H7 (cell line): ENCODE measurements at regions not wholly inside any gene's neighbourhood (a gene's known extent, or its start where the extent isn't known, plus 50 kb on each side); places are given as distances from the start of the nearest gene placed in this dataset.

Experiments used
- DNase-seq: peaks from one replicate; pipeline ENCODE4 v3.0.0; 2012
- H3K27me3 ChIP-seq: 2 replicates; pipeline ENCODE4 v1.6.0; 2011; ENCODE audit warnings: mild to moderate bottlenecking, low read length; ENCODE audit not compliant: control insufficient read depth, insufficient read depth
- H3K36me3 ChIP-seq: replicated peaks from 2 replicates; pipeline ENCODE4 v1.5.1; 2011; ENCODE audit warnings: low read length; ENCODE audit not compliant: control insufficient read depth, insufficient read depth
- H3K4me3 ChIP-seq: 2 replicates; pipeline ENCODE4 v1.5.1; 2011; ENCODE audit warnings: low read depth, mild to moderate bottlenecking, control low read depth, low read length, moderate library complexity; ENCODE audit not compliant: insufficient read depth

DNA sequence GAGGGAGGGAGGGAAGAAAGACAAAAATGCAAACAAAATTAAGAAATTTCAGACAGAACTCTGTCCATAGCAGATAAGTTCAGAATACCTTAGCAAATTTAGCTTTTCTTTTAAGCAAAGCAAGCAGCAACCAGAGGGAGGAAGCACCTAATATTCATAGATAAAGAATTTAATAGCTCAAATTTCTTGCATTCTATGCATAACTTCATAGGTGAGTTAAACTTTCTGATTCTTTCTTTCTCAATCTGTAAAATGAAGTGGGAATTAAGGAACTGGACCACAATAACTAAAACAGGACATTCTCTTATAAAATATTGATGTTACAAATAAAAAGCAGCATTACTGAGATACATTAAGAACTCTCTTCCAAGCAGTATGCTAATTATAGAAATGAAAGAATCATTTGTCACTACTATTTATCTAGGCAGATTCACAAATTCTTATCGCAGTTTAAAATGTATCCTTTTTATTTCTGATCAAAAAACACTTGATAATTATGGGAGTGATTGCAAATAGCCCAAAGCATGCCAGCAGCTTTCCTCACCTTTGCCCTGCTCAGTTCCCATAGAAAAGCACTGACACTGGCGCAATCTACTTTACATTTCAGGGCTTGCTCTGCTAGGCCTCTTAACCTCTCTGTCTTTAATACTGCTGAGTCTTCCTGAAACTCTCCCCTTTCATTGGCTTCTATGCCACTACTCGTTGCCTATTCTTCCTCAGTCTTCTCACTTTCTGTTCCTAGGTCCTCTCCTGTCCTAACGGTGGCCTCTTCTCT is 341.8 kb downstream of the PIK3R1 start:
- Histone ChIP-seq H3K4me3 (no peak overlapping the region), H3K36me3 (no peaks in the 10 kb centered on the region), H3K27me3 (no peaks in the 10 kb centered on the region)
- DNase-seq: no peak

DNA sequence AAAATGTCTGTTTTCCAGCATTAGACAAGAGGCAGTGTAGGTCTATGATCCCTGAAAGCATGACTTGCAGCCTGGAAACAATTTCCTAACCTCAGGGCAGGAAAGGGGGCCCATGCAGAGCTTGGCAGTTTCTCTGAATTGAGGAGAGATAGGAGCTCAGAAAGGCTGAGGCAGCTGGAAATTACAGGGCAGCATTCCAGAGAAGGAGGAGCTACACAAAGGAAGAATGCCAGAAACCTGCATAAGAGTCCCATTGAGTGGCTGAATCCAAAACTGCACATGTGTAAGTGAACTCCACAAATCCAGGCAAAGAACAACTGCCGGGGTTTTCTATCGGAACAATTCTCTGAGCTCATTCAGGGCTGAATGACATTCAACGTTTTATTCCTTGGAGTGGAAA is 346.8 kb downstream of the PIK3R1 start:
- Histone ChIP-seq H3K27me3 (no peaks in the 10 kb centered on the region), H3K36me3 (no peaks in the 10 kb centered on the region), H3K4me3 (no peak overlapping the region)
- no peak for DNase-seq

DNA sequence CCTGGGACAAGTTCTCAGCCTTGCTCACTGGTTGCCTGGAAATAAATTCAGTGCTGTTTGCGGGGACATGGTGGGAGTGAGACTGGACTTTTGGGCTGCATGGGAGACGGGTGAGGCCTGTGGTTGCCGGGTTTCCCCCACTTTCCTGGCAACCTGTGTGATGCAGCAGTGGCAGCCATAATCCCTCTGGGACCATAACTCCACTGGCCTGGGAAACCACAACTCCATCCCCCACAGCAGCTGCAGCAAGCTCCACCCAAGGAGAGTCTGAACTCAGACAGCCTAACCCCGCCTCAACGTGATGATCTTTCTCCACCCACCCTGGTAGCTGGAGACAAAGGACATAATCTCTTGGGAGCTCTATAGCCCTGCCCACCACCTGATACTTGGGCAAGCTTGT is 349.9 kb downstream of the PIK3R1 start:
- no peaks in the 10 kb centered on the region for H3K36me3 ChIP-seq
- H3K4me3 ChIP-seq: no peak overlapping the region
- no peaks in the 10 kb centered on the region for H3K27me3 ChIP-seq
- DNase-seq: no peak

DNA sequence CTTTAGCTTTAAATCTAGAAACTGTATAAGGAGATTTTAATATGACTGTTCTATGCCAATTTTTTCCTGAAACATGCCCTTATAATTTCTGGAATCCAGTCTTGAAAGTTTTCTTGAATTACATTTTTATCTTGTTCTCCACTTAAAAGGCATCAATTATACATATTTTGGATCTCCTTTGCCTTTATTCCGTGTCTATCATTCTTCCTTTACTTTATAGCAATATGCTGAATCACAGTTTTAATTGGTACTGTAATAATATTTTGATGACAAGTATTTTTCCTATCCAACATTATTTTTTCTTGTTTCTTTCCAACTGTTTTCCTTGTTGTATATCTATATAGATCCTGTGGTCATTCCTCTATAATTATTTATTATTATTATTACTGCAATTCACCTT is 361.2 kb downstream of the PIK3R1 start:
- Histone ChIP-seq H3K4me3 (no peak overlapping the region), H3K36me3 (no peaks in the 10 kb centered on the region), H3K27me3 (no peaks in the 10 kb centered on the region)
- no peak for DNase-seq

DNA sequence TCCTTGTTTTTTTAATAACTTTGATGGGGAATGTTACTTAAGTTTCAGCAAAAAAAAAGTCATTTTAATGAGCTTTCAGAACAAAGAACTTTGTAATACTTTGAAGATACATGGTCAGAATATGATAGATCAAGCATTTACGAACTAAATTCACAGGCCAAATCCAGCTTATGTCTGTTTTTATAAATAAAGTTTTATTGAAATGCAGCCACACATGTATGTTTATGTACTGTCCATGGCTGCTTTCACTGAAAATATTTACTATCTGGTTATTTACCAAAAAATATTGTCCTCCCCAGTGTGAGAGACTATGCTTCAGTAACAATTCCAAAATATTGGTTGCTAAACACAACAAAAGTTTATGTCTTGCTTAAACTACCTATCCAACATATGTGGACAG is 366.7 kb downstream of the PIK3R1 start:
- Histone ChIP-seq H3K27me3 (no peaks in the 10 kb centered on the region), H3K36me3 (no peaks in the 10 kb centered on the region), H3K4me3 (no peak overlapping the region)
- no peak for DNase-seq

DNA sequence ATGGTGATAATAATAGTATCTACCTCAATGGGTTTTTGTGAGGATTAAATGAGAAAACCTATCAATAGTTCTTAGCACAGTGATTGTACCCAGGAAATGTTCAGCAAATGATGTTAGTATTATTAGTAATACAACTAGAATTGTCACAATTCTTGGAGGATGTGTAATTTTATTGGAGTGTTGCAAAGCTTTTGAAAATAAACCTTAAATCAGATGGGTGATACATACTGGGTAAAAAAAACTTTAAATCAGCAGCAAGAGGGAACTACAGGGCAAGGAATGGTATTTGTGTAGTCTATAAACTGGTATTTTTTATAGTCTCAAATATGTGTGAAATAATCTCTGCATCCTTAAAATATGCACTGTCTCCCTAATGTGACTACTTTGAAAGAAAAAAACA is 371.6 kb downstream of the PIK3R1 start:
- no peak for DNase-seq
- H3K27me3 ChIP-seq: no peaks in the 10 kb centered on the region
- no peaks in the 10 kb centered on the region for H3K36me3 ChIP-seq
- H3K4me3 ChIP-seq: no peak overlapping the region

DNA sequence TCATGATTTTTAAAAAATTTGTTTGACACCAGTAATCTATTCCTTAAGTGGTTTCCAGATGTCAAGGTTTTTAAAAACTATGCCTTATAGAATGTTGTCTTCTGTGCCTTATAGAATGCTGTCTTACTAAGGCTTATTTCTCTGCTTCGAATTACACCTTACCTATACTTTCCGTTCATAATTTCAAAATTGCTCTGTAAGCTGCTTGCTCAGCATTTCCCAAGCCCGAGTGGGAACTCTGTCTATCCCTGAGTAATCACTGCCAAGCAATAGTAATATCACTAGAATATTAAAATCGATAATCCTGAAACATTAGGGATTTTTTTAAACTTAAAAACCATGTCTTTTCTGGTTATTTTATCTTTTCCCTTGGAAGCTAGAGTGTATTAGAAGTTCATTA is 376.3 kb downstream of the PIK3R1 start:
- DNase-seq: no peak
- Histone ChIP-seq H3K4me3 (no peak overlapping the region), H3K36me3 (no peaks in the 10 kb centered on the region), H3K27me3 (no peaks in the 10 kb centered on the region)

DNA sequence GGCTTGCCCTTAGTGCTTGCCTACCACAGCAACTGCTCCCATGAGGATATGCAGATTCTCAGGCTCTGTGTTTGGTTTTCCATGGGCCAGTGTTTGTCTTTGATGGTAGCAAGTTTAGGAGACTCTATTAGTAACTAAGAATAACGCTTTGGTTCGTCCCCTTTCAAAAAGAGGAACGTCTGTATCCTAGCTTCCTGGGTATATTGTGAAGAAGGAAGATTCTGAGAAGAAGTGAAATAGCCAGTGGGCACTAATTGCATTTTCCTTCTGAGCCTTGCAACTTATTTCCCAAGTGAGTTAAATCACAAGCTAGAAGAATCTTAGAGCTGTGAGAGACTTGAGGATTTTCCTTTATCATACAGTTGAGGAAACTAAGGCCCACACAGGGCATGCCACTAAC is 376.8 kb downstream of the PIK3R1 start:
- Histone ChIP-seq H3K27me3 (no peaks in the 10 kb centered on the region), H3K4me3 (no peak overlapping the region), H3K36me3 (no peaks in the 10 kb centered on the region)
- DNase-seq: no peak

DNA sequence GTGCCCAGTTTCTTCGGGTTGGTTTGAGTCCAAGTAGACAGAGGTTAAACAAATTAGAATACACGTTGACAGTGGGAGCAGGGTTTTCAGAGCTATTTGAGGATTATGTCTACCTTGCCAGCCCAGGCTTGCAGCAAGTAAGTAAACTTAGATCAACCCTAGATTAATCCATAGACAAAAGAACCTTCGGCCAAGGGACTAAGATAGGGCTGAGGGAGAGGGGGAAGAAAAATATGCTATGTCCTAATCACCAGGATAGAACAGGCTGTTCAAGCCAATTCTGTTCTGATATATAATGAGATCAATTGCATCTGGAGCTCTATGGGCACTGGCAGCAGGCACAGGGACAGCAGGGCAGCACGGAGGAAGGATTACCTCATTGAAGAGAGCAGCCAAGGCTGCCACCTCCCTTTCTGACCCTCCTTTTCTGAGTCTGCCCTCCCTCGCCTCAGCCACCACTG is 377.7 kb downstream of the PIK3R1 start:
- H3K27me3 ChIP-seq: no peaks in the 10 kb centered on the region
- H3K4me3 ChIP-seq: no peak overlapping the region

DNA sequence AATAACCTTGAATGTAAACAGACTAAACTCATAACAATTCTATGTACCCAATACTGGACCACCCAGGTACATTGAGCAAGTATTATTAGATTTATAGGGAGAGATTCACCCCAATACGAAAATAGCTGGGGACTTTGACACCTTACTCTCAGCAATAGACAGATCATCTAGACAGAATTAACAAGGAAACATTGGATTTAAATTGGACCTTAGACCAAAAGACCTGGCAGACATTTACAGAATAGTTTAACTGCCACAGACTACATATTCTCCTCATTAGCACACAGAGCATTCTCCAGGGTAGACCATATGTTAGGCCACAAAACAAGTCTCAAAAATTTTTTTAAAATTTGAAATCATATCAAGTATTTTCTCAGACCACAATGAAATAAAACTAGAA is 397.4 kb downstream of the PIK3R1 start:
- H3K36me3 ChIP-seq: no peaks in the 10 kb centered on the region

More for the DNA sequence above, 377.7 kb downstream of the PIK3R1 start:
- DNase-seq: no peak
- H3K36me3 ChIP-seq: no peaks in the 10 kb centered on the region

DNA sequence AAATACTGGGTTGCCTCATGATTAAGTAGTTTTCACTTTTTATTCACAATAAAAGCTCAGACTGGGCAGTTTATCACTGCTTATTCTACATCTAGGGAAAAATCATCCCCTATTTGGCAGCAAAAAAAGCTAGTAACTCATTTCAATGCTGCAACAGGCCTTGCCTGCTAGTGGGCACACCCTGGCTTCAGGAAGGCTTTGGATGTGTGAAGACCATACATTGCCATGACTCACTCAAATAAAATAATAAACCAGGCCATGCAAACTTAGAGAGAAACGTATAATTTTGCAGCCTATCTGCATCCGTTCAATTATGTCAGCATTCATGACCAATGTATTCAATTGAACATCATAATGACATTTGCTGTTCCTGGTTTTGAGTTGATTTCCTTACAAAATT is 402.9 kb downstream of the PIK3R1 start:
- DNase-seq: no peak
- no peaks in the 10 kb centered on the region for H3K27me3 ChIP-seq
- no peak overlapping the region for H3K4me3 ChIP-seq
- no peaks in the 10 kb centered on the region for H3K36me3 ChIP-seq

More for the DNA sequence above, 397.4 kb downstream of the PIK3R1 start:
- DNase-seq: no peak
- H3K4me3 ChIP-seq: no peak overlapping the region
- H3K27me3 ChIP-seq: no peaks in the 10 kb centered on the region

DNA sequence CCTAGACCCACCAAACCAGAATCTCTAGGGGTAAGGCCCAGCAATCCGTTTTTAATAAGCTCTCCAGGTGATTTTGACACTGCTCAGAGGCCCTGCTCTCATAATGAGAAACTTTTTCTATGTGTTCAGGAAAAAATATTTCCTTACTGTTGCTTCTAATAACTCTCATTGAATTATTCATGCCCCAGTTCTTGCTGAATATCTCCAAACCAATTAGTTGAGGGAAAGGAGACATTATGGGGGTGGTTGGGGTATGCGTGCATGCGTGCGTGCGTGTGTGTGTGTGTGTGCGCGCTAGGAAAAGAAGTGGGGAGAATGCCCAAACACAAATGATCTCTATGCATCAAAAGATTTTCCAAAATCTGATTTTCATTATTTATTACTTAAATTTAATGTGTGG is 411.4 kb downstream of the PIK3R1 start:
- H3K36me3 ChIP-seq: no peaks in the 10 kb centered on the region
- H3K4me3 ChIP-seq: no peak overlapping the region
- no peak for DNase-seq
- no peaks in the 10 kb centered on the region for H3K27me3 ChIP-seq

DNA sequence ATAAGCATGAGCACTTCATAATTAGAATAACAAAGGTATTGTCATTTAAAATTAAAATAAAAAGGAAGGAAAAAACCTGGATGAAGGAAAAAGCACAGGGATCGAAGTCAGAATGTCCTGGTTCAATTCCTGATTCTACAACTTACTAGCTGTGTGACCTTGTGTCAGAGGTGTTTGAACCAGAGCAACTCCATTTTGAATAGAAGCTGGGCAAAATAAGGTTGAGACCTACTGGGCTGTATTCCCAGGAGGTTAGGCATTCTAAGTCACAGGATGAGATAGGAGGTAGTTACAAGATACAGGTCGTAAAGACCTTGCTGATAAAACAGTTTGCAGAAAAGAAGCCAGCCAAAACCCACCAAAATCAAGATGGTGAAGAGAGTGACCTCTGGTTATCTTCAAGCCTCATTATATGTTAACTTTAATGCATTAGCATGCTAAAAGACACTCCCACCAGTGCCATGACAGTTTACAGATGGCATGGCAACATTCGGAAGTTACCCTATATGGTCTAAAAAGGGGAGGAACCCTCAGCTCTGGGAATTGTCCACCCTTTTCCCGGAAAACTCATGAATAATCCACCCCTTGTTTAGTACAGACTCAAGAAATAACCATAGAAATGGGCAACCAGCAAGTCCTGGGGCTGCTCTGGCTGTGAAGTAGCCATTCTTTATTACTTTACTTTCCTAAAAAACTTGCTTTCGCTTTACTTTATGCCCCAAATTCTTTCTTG is 412.7 kb downstream of the PIK3R1 start:
- no peak overlapping the region for H3K4me3 ChIP-seq
- H3K27me3 ChIP-seq: no peaks in the 10 kb centered on the region
- H3K36me3 ChIP-seq: no peaks in the 10 kb centered on the region
- DNase-seq: no peak

DNA sequence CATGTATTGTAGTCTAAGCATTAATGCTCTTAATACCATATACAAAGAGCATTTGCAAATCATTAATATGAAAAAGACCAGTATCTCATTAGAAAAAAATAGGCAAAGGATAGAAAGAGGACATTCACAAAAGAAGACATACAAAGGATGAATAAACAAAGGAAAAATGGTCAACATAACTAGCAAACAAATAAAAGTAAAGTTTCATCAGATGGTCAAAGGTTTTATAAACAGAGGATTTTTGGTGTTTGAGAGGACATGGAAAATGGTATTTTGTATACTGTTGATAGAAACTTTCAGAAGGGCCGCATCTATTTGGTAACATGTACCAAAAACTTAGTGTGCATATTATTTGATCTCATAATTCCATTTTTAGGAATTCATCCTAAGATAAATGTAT is 414.8 kb downstream of the PIK3R1 start:
- H3K4me3 ChIP-seq: no peak overlapping the region
- no peaks in the 10 kb centered on the region for H3K27me3 ChIP-seq
- no peak for DNase-seq
- no peaks in the 10 kb centered on the region for H3K36me3 ChIP-seq

DNA sequence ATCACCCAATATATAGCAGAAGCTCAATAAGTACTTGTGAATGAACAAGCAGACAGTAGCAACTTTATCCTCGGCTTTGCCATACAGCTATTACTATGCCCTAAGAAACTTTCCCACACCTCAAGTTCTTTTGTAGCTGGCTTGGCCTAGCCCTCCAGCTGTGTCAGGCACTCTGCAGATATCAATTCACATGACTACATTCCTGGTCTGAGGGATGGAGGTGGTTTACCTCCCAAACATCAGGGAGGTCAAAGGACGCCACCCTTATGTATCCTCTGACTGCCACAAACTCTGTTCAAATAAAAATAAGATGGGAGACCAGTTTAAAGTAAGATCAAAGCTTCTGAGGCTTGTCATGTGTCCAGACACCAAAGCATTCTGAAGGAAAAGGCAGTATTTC is 416.3 kb downstream of the PIK3R1 start:
- no peak for DNase-seq
- no peaks in the 10 kb centered on the region for H3K27me3 ChIP-seq
- H3K36me3 ChIP-seq: no peaks in the 10 kb centered on the region
- H3K4me3 ChIP-seq: no peak overlapping the region
